ENCODE measurements at regions not wholly inside any gene's neighbourhood (a gene's known extent, or its start where the extent isn't known, plus 50 kb on each side); places are given as distances from the start of the nearest gene placed in this dataset.

- DNase-seq, result no peak
Observed at GRCh38 chr5:168192120-168192519, 99.3 kb upstream of the WWC1 start.

DNA sequence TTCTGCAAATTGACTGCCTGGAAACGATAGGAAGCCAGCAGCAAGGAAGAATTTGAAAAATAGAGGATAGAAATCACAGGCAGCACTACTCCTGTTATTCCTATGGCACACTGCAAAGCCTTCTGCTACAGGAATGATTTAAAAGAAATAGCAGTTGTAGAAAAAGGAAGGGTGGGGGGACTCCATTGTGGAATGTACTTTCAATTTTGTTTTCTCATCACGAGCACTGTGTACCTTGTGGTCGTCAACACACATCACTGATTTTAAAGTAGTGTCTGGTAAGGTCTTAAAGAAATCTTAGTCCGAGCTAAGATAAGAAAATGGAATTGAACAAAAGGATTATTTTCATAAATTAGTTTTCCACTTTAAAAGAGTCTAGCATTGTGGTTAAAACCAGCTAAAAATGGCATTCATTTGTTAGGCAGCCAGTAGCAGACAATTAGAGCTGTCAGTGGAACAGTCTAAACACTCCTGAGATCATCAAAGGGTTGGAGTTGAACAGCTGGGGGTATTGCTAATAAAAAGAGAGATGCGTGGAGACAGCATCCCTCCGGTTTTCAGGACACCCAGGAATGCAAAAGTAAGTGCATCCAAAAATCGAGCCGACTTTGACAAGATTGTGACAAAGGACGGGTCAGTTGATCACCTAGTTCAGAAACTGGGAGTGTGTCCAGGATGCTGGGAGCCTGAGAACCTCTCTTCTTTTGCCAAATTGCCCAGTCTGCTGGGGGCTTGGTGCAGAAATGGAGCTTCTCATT is 97.8 kb upstream of the WWC1 start:
- DNase-seq, result no peak

- DNase-seq, result no peak
Observed at GRCh38 chr5:168195110-168195509, 96.3 kb upstream of the WWC1 start.

- DNase-seq, result no peak
Observed at GRCh38 chr5:168198359-168198758, 93.1 kb upstream of the WWC1 start.

DNA sequence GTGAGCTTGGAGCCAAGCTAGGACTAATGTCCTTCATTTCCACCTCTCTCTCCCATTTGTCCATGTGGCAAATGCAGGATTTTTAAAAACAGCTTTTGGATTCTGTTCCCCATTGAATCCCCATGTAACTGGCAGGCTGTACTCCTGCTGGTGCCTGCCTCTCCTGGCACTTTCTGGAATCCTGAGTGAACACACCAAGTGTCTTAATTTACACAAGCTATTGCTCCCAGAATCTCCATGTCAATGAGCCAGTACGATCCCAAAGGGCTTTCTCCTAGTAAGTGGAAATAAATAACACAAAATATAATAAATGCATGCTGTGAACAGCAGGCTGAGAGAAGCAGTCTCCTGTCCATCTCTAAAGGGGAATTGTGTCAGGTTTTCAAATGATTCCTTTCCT is 88.4 kb upstream of the WWC1 start:
- no peak for DNase-seq

DNA sequence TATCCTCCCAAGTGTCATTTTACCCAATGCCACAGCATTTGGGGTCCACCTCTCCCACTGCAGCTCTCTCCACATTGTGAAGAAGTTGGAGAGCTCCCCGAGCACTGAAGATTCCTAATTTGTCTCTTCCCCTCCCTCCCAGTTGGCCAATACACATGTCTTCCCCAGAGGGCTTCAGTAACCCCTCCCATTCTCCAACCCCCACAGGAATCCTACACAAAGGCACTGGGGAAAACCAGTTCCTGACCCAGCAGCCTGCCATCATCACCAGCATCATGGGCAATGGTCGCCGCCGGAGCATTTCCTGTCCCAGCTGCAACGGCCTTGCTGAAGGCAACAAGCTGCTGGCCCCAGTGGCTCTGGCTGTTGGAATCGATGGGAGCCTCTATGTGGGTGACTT is 87.3 kb upstream of the WWC1 start:
- DNase-seq, result no peak

GRCh38 chr5:168207450-168208029 is 83.9 kb upstream of the WWC1 start:
- DNase-seq, result no peak

DNA sequence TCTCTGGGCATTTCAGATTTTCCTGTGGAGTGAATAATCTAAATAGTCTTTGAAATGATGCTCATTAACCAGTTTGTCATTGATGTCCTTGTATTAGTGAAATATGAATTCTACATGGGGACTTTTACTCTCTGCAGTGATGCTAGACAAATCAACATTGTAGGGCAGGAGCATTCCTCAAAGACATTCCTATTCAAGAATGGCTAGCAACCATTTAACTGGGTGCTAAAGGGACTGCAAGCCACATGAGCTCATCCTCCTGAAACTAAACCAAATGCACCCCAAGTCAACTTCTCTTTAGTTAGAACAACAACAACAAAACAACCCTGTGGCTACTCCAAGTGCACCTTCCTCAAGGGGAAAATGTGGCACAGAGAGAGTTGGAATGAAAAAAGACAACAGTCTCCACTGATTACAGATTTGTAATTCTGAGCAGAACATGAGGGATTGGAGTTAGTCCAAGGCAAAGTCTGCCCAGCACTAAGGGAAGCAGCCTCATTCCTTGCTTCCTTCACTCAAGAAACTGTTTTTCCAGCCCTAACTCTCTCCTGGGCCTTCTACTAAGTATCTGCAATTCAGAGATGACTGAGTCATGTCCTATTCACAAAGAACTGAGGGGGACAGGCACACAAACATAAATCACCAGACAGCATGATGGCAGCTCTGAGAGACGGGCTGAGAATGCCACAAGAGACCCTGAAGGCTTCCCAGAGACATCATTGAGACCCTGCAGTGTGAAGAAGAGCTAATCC is 82.0 kb upstream of the WWC1 start:
- no peak for DNase-seq

GRCh38 chr5:168209997-168210396 is 81.4 kb upstream of the WWC1 start:
- no peak for DNase-seq

GRCh38 chr5:168211245-168211644 is 80.2 kb upstream of the WWC1 start:
- DNase-seq, result no peak

DNA sequence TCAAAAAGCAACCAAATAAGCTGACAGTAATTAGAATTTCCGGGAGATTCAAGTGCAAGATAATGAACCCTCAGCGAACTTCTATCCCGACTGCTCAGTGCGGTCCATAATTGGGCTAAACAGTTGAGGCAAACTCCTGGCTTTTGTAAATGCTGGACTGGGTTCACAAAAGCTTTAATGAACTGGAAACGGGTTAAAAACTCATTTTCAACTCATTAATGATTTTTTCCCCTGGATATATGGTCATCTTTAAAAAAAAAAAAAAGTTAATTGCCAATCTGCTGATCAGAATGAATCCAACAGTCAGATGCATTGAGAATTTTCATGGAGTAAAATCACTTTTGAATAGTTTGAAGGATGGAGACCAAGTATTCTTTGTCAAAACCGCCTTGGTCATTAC is 79.5 kb upstream of the WWC1 start:
- no peak for DNase-seq

DNA sequence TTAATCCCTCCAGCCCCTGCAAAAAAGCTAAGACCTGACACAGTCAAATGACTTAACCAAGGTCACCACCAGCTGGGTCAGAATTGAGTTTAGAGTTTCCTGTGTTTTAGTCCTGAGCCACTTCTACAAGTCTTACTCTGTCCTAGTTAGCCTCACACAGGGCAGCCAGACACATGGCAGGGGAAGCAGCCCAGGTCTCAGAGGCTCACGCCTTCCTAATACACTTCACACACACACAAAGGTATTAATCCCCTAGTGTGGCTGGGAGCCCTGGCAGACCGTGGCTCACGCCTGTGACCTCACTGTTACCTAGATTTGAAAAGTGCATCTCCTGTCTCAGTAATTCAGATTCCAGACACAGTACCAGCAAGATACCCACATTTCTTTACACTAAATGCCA is 77.4 kb upstream of the WWC1 start:
- DNase-seq, result no peak

- DNase-seq, result no peak
Observed at GRCh38 chr5:168214886-168215285, 76.6 kb upstream of the WWC1 start.

GRCh38 chr5:168215646-168216045 is 75.8 kb upstream of the WWC1 start:
- no peak for DNase-seq

- no peak for DNase-seq
Observed at GRCh38 chr5:168216989-168217388, 74.5 kb upstream of the WWC1 start.

GRCh38 chr5:168217497-168217896 is 73.9 kb upstream of the WWC1 start:
- DNase-seq, result no peak

DNA sequence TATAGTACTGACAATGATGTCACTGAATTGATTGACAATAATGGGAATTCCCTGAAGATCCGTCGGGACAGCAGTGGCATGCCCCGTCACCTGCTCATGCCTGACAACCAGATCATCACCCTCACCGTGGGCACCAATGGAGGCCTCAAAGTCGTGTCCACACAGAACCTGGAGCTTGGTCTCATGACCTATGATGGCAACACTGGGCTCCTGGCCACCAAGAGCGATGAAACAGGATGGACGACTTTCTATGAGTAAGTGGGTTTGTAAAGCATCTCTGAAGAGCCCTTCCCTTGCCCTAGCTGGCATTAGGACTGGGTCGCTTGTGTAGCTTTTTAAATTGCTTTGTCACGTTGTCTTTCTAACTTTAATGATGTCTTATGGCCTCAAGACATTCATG is 72.7 kb upstream of the WWC1 start:
- DNase-seq, result no peak

DNA sequence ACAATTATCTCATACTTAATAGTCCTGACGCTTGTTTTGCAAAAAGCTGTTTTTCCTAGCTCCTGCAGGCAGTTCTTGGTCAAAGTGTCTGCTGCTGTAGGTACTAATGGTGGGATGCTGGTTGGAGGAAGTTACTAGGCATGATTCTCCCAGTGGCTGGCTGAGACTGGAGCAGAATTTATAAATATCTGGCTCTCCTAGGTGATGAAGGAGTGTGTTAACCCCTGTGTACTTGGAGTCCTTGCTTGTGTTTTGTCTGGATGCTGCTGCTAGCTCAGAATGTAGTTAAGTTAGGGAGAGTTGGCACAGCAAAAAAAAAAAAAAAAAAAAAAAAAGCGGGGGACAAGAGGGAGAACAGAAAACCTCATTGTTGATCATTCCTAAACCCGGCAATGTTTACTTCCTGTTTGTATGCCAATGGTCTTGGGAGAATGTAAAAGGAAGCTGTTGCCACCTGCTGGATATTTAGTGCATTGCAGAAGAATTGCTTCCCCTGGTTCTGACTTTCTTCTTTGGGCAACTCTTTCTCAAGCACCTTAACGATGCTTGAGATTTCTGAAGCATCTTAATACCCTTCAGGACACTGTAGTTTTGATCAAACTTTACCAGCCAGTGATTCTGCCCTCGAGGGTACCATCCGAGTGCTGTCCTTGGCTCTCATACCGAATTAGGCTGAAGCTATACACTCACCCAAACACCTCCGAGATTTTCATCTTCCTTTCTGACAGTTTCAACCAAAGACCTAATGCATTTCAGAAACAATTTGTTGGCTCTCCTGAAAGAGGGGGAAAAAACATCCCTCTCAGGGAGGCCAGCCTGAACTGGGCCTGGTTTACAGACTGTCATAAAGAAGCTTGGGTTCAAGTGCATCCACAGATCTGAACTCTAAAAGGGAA is 71.7 kb upstream of the WWC1 start:
- peak; percentile 34 for DNase-seq

DNA sequence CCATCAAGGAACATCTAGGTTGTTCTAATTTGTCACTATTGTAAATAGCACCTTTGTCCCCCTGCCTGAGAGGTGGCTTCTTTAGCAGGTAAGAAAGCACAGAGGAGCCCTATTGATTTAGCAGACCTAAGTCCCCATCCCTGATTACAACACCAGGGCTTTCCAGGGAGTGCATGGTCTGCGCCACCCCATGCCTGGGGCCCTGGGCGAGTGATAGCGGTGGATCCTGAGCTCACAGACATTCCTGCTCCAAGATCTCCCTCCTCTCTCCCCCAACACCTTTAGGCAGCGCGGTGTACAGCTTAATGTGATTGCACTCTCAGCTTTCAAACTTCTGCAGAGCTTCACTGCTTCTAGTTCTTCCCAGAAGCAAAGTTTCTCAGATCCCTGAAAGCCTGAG is 67.4 kb upstream of the WWC1 start:
- DNase-seq, result no peak

DNA sequence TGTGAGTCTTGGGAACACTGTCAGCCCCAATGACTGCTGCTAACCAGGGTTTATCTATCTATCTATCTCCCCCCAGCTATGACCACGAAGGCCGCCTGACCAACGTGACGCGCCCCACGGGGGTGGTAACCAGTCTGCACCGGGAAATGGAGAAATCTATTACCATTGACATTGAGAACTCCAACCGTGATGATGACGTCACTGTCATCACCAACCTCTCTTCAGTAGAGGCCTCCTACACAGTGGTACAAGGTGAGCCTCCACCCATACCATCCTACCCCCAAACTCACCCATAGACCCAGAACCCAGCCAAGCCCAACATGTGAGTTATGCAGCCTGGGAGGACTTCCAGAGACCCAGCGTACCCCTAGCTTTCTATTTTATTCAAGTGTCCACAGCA is 65.4 kb upstream of the WWC1 start:
- DNase-seq, result no peak

GRCh38 chr5:168227001-168227400 is 64.4 kb upstream of the WWC1 start:
- no peak for DNase-seq

GRCh38 chr5:168227973-168228615 is 63.4 kb upstream of the WWC1 start:
- no peak for DNase-seq

- no peak for DNase-seq
Observed at GRCh38 chr5:168228668-168229067, 62.8 kb upstream of the WWC1 start.
